Upper lobe of left lung (tissue), 4 donors: ENCODE measurements at regions not wholly inside any gene's neighbourhood (a gene's known extent, or its start where the extent isn't known, plus 50 kb on each side); places are given as distances from the start of the nearest gene placed in this dataset.

Experiments used
- CTCF ChIP-seq, 6 experiments: fragments of 450-650 bp in 4 of 6; fragments of 200-600 bp in 2 of 6; sonication (generic) in 2 of 6; IDR thresholded peaks; one replicate each; pipeline ENCODE4 v1.5.1; 2016 to 2019; ENCODE audit warnings: antibody characterized with exemption in 6 of 6
- POLR2A ChIP-seq, 4 donors: fragments of 450-650 bp; IDR thresholded peaks; one replicate each; pipeline ENCODE4 v1.5.1; 2016 to 2017; ENCODE audit warnings: antibody characterized with exemption in 4 of 4, mild to moderate bottlenecking in 2 of 4

- TF ChIP-seq POLR2A (IDR thresholded peaks at IDR 0.05) (no peak), CTCF (IDR thresholded peaks at IDR 0.05) (no peak)
Measured at GRCh38 chr2:23204685-23205242, 180.2 kb upstream of the KLHL29 start.
